H9 (cell line): ENCODE measurements at regions not wholly inside any gene's neighbourhood (a gene's known extent, or its start where the extent isn't known, plus 50 kb on each side); places are given as distances from the start of the nearest gene placed in this dataset.

Experiments
- DNase-seq: peaks from one replicate; pipeline ENCODE4 v3.0.0-alpha.2; 2017
- H2AFZ ChIP-seq: one replicate; pipeline ENCODE4 v1.6.1; 2013; ENCODE audit warnings: mild to moderate bottlenecking, low read length, control low read depth, moderate library complexity
- H2AK5ac ChIP-seq: 2 replicates; pipeline ENCODE4 v1.6.1; 2013; ENCODE audit warnings: low read length, control low read depth, mixed read lengths; ENCODE audit not compliant: insufficient read length
- H2BK120ac ChIP-seq: one replicate; pipeline ENCODE4 v1.6.1; 2013; ENCODE audit warnings: low read depth, mild to moderate bottlenecking, low read length, control low read depth, inconsistent platforms; ENCODE audit not compliant: poor library complexity, severe bottlenecking
- H2BK12ac ChIP-seq: 2 replicates; pipeline ENCODE4 v1.6.1; 2013; ENCODE audit warnings: low read length, control low read depth, mixed read lengths, low read depth; ENCODE audit not compliant: insufficient read length
- H2BK15ac ChIP-seq: 2 replicates; pipeline ENCODE4 v1.6.1; 2013; ENCODE audit warnings: low read depth, low read length, control low read depth
- H2BK20ac ChIP-seq: one replicate; pipeline ENCODE4 v1.6.1; 2013; ENCODE audit warnings: low read depth, mild to moderate bottlenecking, low read length, control low read depth, inconsistent platforms; ENCODE audit not compliant: poor library complexity, severe bottlenecking
- H2BK5ac ChIP-seq: 2 replicates; pipeline ENCODE4 v1.6.1; 2013; ENCODE audit warnings: low read length, control low read depth, mixed read lengths; ENCODE audit not compliant: insufficient read length
- H3K14ac ChIP-seq: 2 replicates; pipeline ENCODE4 v1.6.1; 2013; ENCODE audit warnings: low read length, control low read depth; ENCODE audit not compliant: insufficient read depth
- H3K18ac ChIP-seq: 2 replicates; pipeline ENCODE4 v1.6.1; 2013; ENCODE audit warnings: low read depth, mild to moderate bottlenecking, mixed read lengths, low read length, control low read depth; ENCODE audit not compliant: insufficient read length
- H3K23ac ChIP-seq: 2 replicates; pipeline ENCODE4 v1.6.1; 2013; ENCODE audit warnings: low read length, control low read depth, mixed read lengths, low read depth; ENCODE audit not compliant: insufficient read length
- H3K23me2 ChIP-seq: 2 replicates; pipeline ENCODE4 v1.6.1; 2013; ENCODE audit warnings: low read depth, mild to moderate bottlenecking, mixed read lengths, low read length, control low read depth; ENCODE audit not compliant: insufficient read length, poor library complexity, severe bottlenecking
- H3K27ac ChIP-seq: 2 replicates; pipeline ENCODE4 v1.5.1; 2013; ENCODE audit warnings: low read length, control low read depth, mixed read lengths, low read depth; ENCODE audit not compliant: insufficient read length
- H3K27me3 ChIP-seq: 2 replicates; pipeline ENCODE4 v1.6.1; 2013; ENCODE audit warnings: low read length, control low read depth, inconsistent platforms; ENCODE audit not compliant: insufficient read depth
- H3K4ac ChIP-seq: 2 replicates; pipeline ENCODE4 v1.6.1; 2013; ENCODE audit warnings: low read depth, mild to moderate bottlenecking, control low read depth, inconsistent platforms, low read length, moderate library complexity
- H3K4me1 ChIP-seq: 2 replicates; pipeline ENCODE4 v1.6.1; 2013; ENCODE audit warnings: low read length, control low read depth, inconsistent platforms; ENCODE audit not compliant: insufficient read depth
- H3K4me2 ChIP-seq: 2 replicates; pipeline ENCODE4 v1.6.1; 2013; ENCODE audit warnings: low read length, control low read depth, mixed read lengths; ENCODE audit not compliant: insufficient read length, insufficient read depth
- H3K56ac ChIP-seq: 2 replicates; pipeline ENCODE4 v1.6.1; 2013; ENCODE audit warnings: low read depth, mild to moderate bottlenecking, mixed read lengths, low read length, control low read depth; ENCODE audit not compliant: insufficient read length
- H3K79me1 ChIP-seq: 2 replicates; pipeline ENCODE4 v1.6.1; 2013; ENCODE audit warnings: low read depth, mild to moderate bottlenecking, moderate library complexity, low read length, control low read depth, inconsistent platforms; ENCODE audit not compliant: insufficient read depth, poor library complexity, severe bottlenecking
- H3K79me2 ChIP-seq: 2 replicates; pipeline ENCODE4 v1.6.1; 2013; ENCODE audit warnings: low read length, control low read depth, inconsistent platforms; ENCODE audit not compliant: insufficient read depth
- H3K9ac ChIP-seq: 2 replicates; pipeline ENCODE4 v1.6.1; 2013; ENCODE audit warnings: low read length, control low read depth, mixed read lengths; ENCODE audit not compliant: insufficient read length; ENCODE audit errors: extremely low read depth
- H3K9me3 ChIP-seq: one replicate; pipeline ENCODE4 v1.6.1; 2013; ENCODE audit warnings: low read depth, low read length, inconsistent platforms; ENCODE audit not compliant: control insufficient read depth
- H3T11ph ChIP-seq: one replicate; pipeline ENCODE4 v1.6.1; 2013; ENCODE audit warnings: mild to moderate bottlenecking, low read length, control low read depth, inconsistent platforms
- H4K20me1 ChIP-seq: one replicate; pipeline ENCODE4 v1.6.1; 2013; ENCODE audit not compliant: control insufficient read depth, insufficient read length, insufficient read depth
- H4K5ac ChIP-seq: 2 replicates; pipeline ENCODE4 v1.6.1; 2013; ENCODE audit warnings: low read depth, mild to moderate bottlenecking, mixed read lengths, low read length, control low read depth; ENCODE audit not compliant: insufficient read length
- H4K8ac ChIP-seq: replicated peaks from 2 replicates; pipeline ENCODE4 v1.6.1; 2013; ENCODE audit warnings: low read length, control low read depth, mixed read lengths, low read depth; ENCODE audit not compliant: insufficient read length
- H4K91ac ChIP-seq: 2 replicates; pipeline ENCODE4 v1.6.1; 2013; ENCODE audit warnings: low read depth, mild to moderate bottlenecking, moderate library complexity, mixed read lengths, low read length, control low read depth; ENCODE audit not compliant: insufficient read length
- H3K27ac Mint-ChIP-seq, 3 experiments: 2 replicates in 2 of 3; 3 replicates in 1 of 3; pipeline ENCODE4 v1.8.0; 2020 to 2021; ENCODE audit warnings: mixed read lengths in 3 of 3, mild to moderate bottlenecking in 1 of 3, moderate library complexity in 1 of 3
- H3K27me3 Mint-ChIP-seq: 2 replicates; pipeline ENCODE4 v1.8.0; 2021; ENCODE audit warnings: low read depth, mild to moderate bottlenecking, moderate library complexity, mixed read lengths
- H3K36me3 Mint-ChIP-seq, 3 experiments: 2 replicates in 2 of 3; 3 replicates in 1 of 3; pipeline ENCODE4 v1.8.0; 2020 to 2021; ENCODE audit warnings: low read depth in 3 of 3, mixed read lengths in 3 of 3; ENCODE audit not compliant: insufficient read depth in 1 of 3
- H3K4me1 Mint-ChIP-seq, 2 experiments: 2 replicates each; pipeline ENCODE4 v1.8.0; 2020; ENCODE audit warnings: mixed read lengths in 2 of 2
- H3K4me3 Mint-ChIP-seq, 2 experiments: 2 replicates in 1 of 2; 3 replicates in 1 of 2; pipeline ENCODE4 v1.8.0; 2020 to 2021; ENCODE audit warnings: mild to moderate bottlenecking in 2 of 2, mixed read lengths in 2 of 2, moderate library complexity in 1 of 2
- H3K9me3 Mint-ChIP-seq, 2 experiments: 2 replicates in 1 of 2; 3 replicates in 1 of 2; pipeline ENCODE4 v1.8.0; 2020; ENCODE audit warnings: mild to moderate bottlenecking in 2 of 2, mixed read lengths in 2 of 2, moderate library complexity in 1 of 2
- whole genome bisulfite sequencing: extraction: QIAGEN DNeasy Blood & Tissue Kit; methylation state at CpG from one replicate; pipeline ENCODE4 v1.1.7; 2013; ENCODE audit warnings: missing lambda C conversion rate, low lambda C conversion rate, mixed read lengths; ENCODE audit not compliant: insufficient read length; ENCODE audit errors: extremely low coverage; 5-methylcytosine and 5-hydroxymethylcytosine counted together
- TF ChIP-seq, protein P1 (sequence below): fragments of 200-600 bp; sonication (generic); conservative IDR thresholded peaks from 3 replicates; pipeline ENCODE4 v1.8.0; 2021; ENCODE audit warnings: antibody characterized with exemption, mild to moderate bottlenecking

DNA sequence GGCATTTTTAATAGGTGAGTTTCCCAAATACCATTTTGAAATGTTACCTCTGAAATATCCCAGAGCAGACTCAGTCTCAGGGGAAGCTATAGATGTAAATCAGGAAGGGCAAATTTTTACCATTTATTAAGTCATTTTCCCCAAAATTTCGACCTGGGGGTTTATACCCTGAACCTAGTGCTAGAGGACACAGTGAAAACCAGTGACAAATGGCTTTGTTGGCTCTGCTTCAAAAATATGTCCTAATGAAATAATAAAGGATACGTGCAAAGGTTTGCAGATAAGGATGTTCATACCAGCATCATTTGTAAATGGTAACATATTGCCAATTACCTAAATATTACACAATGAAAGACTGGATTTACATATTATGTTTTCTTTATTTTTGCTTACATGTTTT, 546.7 kb upstream of the ADAMTS9 start:
- Histone ChIP-seq H2AK5ac (no peak overlapping the region), H3K9ac (no peak overlapping the region), H2AFZ (no peak overlapping the region), H3K79me2 (no peaks in the 10 kb centered on the region), H3K27me3 (no peaks in the 10 kb centered on the region), H3K27ac (no peak overlapping the region), H4K5ac (no peak overlapping the region), H2BK15ac (no peak overlapping the region), H3K56ac (no peak overlapping the region), H2BK120ac (no peak overlapping the region), H4K20me1 (no peaks in the 10 kb centered on the region), H2BK20ac (no peak overlapping the region), H3K14ac (no peak overlapping the region), H3K23ac (no peak overlapping the region), H3T11ph (no peak overlapping the region), H3K79me1 (no peaks in the 10 kb centered on the region), H3K23me2 (no peaks in the 10 kb centered on the region), H2BK12ac (no peak overlapping the region), H3K4me2 (no peak overlapping the region), H4K91ac (no peak overlapping the region), H3K4me1 (no peaks in the 10 kb centered on the region), H3K9me3 (no peaks in the 10 kb centered on the region), H3K18ac (no peak overlapping the region), H3K4ac (no peak overlapping the region), H4K8ac (no peak overlapping the region), H2BK5ac (no peak overlapping the region)
- H3K4me1 Mint-ChIP-seq = no peaks in the 10 kb centered on the region
- H3K4me3 Mint-ChIP-seq = no peak overlapping the region
- H3K36me3 Mint-ChIP-seq = no peaks in the 10 kb centered on the region
- H3K27ac Mint-ChIP-seq = no peak overlapping the region
- peaks cover 4% of the 10 kb centered on the region in 2 experiments; a peak in 2 of 5 replicates for H3K9me3 Mint-ChIP-seq
- DNase-seq = no peak
- no peaks in the 10 kb centered on the region; the same call in 1 of the 2 replicates for H3K27me3 Mint-ChIP-seq
- no CpG with 5 or more reads among the region's 2 CpGs for WGBS
- TF ChIP-seq, protein P1, sequence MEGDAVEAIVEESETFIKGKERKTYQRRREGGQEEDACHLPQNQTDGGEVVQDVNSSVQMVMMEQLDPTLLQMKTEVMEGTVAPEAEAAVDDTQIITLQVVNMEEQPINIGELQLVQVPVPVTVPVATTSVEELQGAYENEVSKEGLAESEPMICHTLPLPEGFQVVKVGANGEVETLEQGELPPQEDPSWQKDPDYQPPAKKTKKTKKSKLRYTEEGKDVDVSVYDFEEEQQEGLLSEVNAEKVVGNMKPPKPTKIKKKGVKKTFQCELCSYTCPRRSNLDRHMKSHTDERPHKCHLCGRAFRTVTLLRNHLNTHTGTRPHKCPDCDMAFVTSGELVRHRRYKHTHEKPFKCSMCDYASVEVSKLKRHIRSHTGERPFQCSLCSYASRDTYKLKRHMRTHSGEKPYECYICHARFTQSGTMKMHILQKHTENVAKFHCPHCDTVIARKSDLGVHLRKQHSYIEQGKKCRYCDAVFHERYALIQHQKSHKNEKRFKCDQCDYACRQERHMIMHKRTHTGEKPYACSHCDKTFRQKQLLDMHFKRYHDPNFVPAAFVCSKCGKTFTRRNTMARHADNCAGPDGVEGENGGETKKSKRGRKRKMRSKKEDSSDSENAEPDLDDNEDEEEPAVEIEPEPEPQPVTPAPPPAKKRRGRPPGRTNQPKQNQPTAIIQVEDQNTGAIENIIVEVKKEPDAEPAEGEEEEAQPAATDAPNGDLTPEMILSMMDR = no peak
